ENCODE measurements at regions not wholly inside any gene's neighbourhood (a gene's known extent, or its start where the extent isn't known, plus 50 kb on each side); places are given as distances from the start of the nearest gene placed in this dataset.

DNA sequence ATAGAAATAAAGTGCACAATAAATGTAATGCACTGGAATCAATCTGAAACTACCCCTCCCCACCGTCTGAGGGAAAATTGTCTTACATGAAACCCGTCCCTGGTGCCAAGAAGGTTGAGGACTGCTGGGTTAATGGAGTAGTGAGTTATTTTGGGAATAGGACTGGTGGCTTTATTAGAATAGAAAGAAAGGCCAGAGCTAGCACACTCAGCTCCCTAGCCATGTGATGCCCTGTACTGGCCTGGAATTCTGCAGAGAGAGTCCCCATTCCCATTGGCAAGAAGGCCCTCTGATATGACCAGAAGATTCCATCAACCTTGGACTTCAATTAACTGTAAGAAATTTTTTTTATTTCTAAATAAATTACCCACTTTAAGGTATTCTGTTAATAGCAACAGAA is 393.5 kb upstream of the PCDH9 start (continued):
- TF ChIP-seq, protein P1, sequence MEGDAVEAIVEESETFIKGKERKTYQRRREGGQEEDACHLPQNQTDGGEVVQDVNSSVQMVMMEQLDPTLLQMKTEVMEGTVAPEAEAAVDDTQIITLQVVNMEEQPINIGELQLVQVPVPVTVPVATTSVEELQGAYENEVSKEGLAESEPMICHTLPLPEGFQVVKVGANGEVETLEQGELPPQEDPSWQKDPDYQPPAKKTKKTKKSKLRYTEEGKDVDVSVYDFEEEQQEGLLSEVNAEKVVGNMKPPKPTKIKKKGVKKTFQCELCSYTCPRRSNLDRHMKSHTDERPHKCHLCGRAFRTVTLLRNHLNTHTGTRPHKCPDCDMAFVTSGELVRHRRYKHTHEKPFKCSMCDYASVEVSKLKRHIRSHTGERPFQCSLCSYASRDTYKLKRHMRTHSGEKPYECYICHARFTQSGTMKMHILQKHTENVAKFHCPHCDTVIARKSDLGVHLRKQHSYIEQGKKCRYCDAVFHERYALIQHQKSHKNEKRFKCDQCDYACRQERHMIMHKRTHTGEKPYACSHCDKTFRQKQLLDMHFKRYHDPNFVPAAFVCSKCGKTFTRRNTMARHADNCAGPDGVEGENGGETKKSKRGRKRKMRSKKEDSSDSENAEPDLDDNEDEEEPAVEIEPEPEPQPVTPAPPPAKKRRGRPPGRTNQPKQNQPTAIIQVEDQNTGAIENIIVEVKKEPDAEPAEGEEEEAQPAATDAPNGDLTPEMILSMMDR (IDR thresholded peaks at IDR 0.05 in 2 of 3, conservative IDR thresholded peaks at IDR 0.05 in 1 of 3; ENCODE audit: insufficient read depth in 2 of 3, low read depth in 1 of 3, low read length in 3 of 3) = no peak

DNA sequence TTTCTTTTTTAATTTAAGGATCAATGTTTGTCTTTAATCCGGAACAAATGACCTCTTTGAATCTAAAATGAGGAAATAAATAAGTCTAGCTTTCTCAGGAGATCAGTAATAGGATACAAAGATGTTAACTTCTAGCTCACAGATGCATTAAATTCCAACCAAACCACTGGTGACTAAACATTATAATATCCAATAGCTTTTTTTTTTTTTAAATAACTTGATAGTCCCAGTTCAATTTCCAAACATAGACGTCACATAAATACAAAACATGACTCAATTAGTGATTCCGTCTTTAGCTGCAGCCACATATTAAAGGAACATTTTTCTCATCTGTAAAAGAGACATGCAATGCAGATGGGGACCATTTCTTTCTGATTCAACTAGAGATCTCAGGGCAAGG is 390.5 kb upstream of the PCDH9 start:
- no peaks in the 10 kb centered on the region for H3K9me3 ChIP-seq (replicated peaks; ENCODE audit: control insufficient read depth, insufficient read depth, low read depth, low read length)
- FAIRE-seq (no peak), DNase-seq (ENCODE audit: extremely low read depth in 1 of 4, low spot score in 3 of 4) (no peak), ATAC-seq (no peak)
- no peaks in the 10 kb centered on the region for H3K9me1 ChIP-seq (ENCODE audit: control insufficient read depth, insufficient read depth, low read length)
- H3K27ac ChIP-seq (ENCODE audit: extremely low read depth, low read depth, low read length) = no peak overlapping the region
- no peaks in the 10 kb centered on the region for H3K36me3 ChIP-seq (ENCODE audit: control insufficient read depth, insufficient read depth, low read length)
- H3K4me3 ChIP-seq = no peak overlapping the region
- no peak overlapping the region for H3K4me2 ChIP-seq (ENCODE audit: insufficient read depth, low read length)
- in situ Hi-C loops (cut with MboI) = no loop called here
- no peak overlapping the region for H3K9ac ChIP-seq (ENCODE audit: insufficient read depth in 1 of 2, low read depth in 2 of 2, low read length in 2 of 2)
- no peak overlapping the region for H2AFZ ChIP-seq (ENCODE audit: low read depth, low read length)
- no peaks in the 10 kb centered on the region for H3K27me3 ChIP-seq (ENCODE audit: control insufficient read depth in 2 of 2, insufficient read depth in 2 of 2, low read length in 2 of 2)
- H4K20me1 ChIP-seq (replicated peaks; ENCODE audit: control insufficient read depth, insufficient read depth, low read length) = no peaks in the 10 kb centered on the region
- TF ChIP-seq SLC30A9 (CRISPR knock-in tag; IDR thresholded peaks at IDR 0.05) (no peak), LEF1 (IDR thresholded peaks at IDR 0.05) (no peak), YY1 (IDR thresholded peaks at IDR 0.05; ENCODE audit: borderline replicate concordance in 1 of 3, control insufficient read depth in 1 of 3, extremely low read depth in 1 of 3, insufficient read depth in 3 of 3, insufficient read length in 1 of 3, insufficient replicate concordance in 2 of 3, low read depth in 1 of 3, low read length in 2 of 3) (no peak), RAD21 (CRISPR knock-in tag; conservative IDR thresholded peaks at IDR 0.05 in 1 of 2, IDR thresholded peaks at IDR 0.05 in 1 of 2) (no peak), HMG20A (CRISPR knock-in tag; conservative IDR thresholded peaks at IDR 0.05) (no peak)
- TF ChIP-seq, protein P2, sequence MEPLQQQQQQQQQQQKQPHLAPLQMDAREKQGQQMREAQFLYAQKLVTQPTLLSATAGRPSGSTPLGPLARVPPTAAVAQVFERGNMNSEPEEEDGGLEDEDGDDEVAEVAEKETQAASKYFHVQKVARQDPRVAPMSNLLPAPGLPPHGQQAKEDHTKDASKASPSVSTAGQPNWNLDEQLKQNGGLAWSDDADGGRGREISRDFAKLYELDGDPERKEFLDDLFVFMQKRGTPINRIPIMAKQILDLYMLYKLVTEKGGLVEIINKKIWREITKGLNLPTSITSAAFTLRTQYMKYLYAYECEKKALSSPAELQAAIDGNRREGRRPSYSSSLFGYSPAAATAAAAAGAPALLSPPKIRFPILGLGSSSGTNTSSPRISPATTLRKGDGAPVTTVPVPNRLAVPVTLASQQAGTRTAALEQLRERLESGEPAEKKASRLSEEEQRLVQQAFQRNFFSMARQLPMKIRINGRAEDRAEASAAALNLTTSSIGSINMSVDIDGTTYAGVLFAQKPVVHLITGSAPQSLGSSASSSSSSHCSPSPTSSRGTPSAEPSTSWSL (CRISPR knock-in tag; IDR thresholded peaks at IDR 0.05; ENCODE audit: borderline replicate concordance) = no peak
- TF ChIP-seq, protein P3, sequence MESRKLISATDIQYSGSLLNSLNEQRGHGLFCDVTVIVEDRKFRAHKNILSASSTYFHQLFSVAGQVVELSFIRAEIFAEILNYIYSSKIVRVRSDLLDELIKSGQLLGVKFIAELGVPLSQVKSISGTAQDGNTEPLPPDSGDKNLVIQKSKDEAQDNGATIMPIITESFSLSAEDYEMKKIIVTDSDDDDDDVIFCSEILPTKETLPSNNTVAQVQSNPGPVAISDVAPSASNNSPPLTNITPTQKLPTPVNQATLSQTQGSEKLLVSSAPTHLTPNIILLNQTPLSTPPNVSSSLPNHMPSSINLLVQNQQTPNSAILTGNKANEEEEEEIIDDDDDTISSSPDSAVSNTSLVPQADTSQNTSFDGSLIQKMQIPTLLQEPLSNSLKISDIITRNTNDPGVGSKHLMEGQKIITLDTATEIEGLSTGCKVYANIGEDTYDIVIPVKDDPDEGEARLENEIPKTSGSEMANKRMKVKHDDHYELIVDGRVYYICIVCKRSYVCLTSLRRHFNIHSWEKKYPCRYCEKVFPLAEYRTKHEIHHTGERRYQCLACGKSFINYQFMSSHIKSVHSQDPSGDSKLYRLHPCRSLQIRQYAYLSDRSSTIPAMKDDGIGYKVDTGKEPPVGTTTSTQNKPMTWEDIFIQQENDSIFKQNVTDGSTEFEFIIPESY (CRISPR knock-in tag; IDR thresholded peaks at IDR 0.05) = no peak
- ChIA-PET CTCF (ENCODE audit: low intra/inter-chr PET ratio) (no interaction called here), POLR2A (no interaction called here)
- intact Hi-C loops (cut with micrococcal nuclease) = no loop called here
- BruUV-seq (replicated peaks) = no TSS peak
- 16% methylated on average over 3 of the region's 3 CpGs for WGBS (ENCODE audit: insufficient coverage, low coverage, missing lambda C conversion rate)
- H3K79me2 ChIP-seq (ENCODE audit: control insufficient read depth, insufficient read depth, low read length) = no peaks in the 10 kb centered on the region
- H3K4me1 ChIP-seq (replicated peaks in 1 of 2; ENCODE audit: control insufficient read depth in 2 of 2, insufficient read depth in 2 of 2, low read length in 2 of 2) = no peaks in the 10 kb centered on the region

Data from K562 (cell line).